ENCODE measurements at regions not wholly inside any gene's neighbourhood (a gene's known extent, or its start where the extent isn't known, plus 50 kb on each side); places are given as distances from the start of the nearest gene placed in this dataset.

DNA sequence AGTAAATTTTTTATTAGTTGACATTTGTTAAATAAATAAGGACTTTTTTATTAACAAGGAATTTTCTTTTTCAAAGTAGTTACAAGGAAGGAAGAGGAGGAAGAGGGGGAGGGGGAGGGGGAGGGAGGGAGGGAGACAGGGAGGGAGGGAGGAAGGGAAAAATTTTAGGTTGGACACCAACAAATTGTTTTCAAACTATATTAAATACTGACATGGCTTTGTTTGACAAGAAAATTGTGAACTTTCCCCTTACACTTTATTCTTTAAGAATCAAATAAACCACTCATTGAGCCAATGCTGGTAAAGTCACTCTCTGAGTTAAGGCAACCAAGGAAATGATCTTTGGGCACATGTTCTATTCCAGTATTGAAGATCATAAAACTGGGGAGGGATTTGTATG is 115.7 kb upstream of the PPP2R3A start:
- Histone ChIP-seq H4K20me1 (ENCODE audit: insufficient read depth) (no peaks in the 10 kb centered on the region), H3K27me3 (ENCODE audit: insufficient read depth, low read depth, low read length) (no peaks in the 10 kb centered on the region), H3K36me3 (ENCODE audit: insufficient read depth, low read length) (no peaks in the 10 kb centered on the region), H3K27ac (ENCODE audit: low read length) (no peak overlapping the region), H3K9me3 (ENCODE audit: low read length) (no peaks in the 10 kb centered on the region), H3K9me2 (ENCODE audit: insufficient read depth, low read length) (no peaks in the 10 kb centered on the region), H3K4me3 (ENCODE audit: low read length) (no peak overlapping the region), H3K79me2 (replicated peaks; ENCODE audit: insufficient read depth, low read length) (no peaks in the 10 kb centered on the region), H3K9ac (ENCODE audit: low read length) (no peak overlapping the region), H2AFZ (ENCODE audit: low read depth, low read length) (no peak overlapping the region), H3F3A (ENCODE audit: insufficient read depth, low read length, poor library complexity, severe bottlenecking) (no peaks in the 10 kb centered on the region), H3K4me2 (ENCODE audit: low read length) (no peak overlapping the region)
- no peak for TF ChIP-seq RAD21 (conservative IDR thresholded peaks at IDR 0.05)
- TF ChIP-seq, protein P1, sequence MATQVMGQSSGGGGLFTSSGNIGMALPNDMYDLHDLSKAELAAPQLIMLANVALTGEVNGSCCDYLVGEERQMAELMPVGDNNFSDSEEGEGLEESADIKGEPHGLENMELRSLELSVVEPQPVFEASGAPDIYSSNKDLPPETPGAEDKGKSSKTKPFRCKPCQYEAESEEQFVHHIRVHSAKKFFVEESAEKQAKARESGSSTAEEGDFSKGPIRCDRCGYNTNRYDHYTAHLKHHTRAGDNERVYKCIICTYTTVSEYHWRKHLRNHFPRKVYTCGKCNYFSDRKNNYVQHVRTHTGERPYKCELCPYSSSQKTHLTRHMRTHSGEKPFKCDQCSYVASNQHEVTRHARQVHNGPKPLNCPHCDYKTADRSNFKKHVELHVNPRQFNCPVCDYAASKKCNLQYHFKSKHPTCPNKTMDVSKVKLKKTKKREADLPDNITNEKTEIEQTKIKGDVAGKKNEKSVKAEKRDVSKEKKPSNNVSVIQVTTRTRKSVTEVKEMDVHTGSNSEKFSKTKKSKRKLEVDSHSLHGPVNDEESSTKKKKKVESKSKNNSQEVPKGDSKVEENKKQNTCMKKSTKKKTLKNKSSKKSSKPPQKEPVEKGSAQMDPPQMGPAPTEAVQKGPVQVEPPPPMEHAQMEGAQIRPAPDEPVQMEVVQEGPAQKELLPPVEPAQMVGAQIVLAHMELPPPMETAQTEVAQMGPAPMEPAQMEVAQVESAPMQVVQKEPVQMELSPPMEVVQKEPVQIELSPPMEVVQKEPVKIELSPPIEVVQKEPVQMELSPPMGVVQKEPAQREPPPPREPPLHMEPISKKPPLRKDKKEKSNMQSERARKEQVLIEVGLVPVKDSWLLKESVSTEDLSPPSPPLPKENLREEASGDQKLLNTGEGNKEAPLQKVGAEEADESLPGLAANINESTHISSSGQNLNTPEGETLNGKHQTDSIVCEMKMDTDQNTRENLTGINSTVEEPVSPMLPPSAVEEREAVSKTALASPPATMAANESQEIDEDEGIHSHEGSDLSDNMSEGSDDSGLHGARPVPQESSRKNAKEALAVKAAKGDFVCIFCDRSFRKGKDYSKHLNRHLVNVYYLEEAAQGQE (IDR thresholded peaks at IDR 0.05; ENCODE audit: borderline replicate concordance): no peak
- no peak for TF ChIP-seq EZH2 (IDR thresholded peaks at IDR 0.05; ENCODE audit: borderline replicate concordance, insufficient read depth, low read length, poor library complexity, severe bottlenecking)
- TF ChIP-seq MXI1 (conservative IDR thresholded peaks at IDR 0.05; ENCODE audit: poor library complexity, severe bottlenecking): no peak
- no peak for TF ChIP-seq POLR2AphosphoS5 (IDR thresholded peaks at IDR 0.05)
- no peak for TF ChIP-seq CTCF (IDR thresholded peaks at IDR 0.05; ENCODE audit: poor library complexity, severe bottlenecking)
- TF ChIP-seq EP300 (conservative IDR thresholded peaks at IDR 0.05; ENCODE audit: poor library complexity, severe bottlenecking): no peak
- TF ChIP-seq TAF1 (IDR thresholded peaks at IDR 0.05; ENCODE audit: low read depth): no peak
- TF ChIP-seq SMC3 (conservative IDR thresholded peaks at IDR 0.05; ENCODE audit: poor library complexity): no peak

- H4K20me1 ChIP-seq (ENCODE audit: insufficient read depth): no peaks in the 10 kb centered on the region
- no peak overlapping the region for H3K27ac ChIP-seq (ENCODE audit: low read length)
- no peaks in the 10 kb centered on the region for H3K9me3 ChIP-seq (ENCODE audit: low read length)
- H3F3A ChIP-seq (ENCODE audit: insufficient read depth, low read length, poor library complexity, severe bottlenecking): no peaks in the 10 kb centered on the region
- no peaks in the 10 kb centered on the region for H3K27me3 ChIP-seq (ENCODE audit: insufficient read depth, low read depth, low read length)
- no peak overlapping the region for H3K9ac ChIP-seq (ENCODE audit: low read length)
- TF ChIP-seq RAD21 (conservative IDR thresholded peaks at IDR 0.05) (no peak), POLR2AphosphoS5 (IDR thresholded peaks at IDR 0.05) (no peak), EP300 (conservative IDR thresholded peaks at IDR 0.05; ENCODE audit: poor library complexity, severe bottlenecking) (no peak), EZH2 (IDR thresholded peaks at IDR 0.05; ENCODE audit: borderline replicate concordance, insufficient read depth, low read length, poor library complexity, severe bottlenecking) (no peak), CTCF (IDR thresholded peaks at IDR 0.05; ENCODE audit: poor library complexity, severe bottlenecking) (no peak), MXI1 (conservative IDR thresholded peaks at IDR 0.05; ENCODE audit: poor library complexity, severe bottlenecking) (no peak), TAF1 (IDR thresholded peaks at IDR 0.05; ENCODE audit: low read depth) (no peak), SMC3 (conservative IDR thresholded peaks at IDR 0.05; ENCODE audit: poor library complexity) (no peak)
- TF ChIP-seq, protein P1 (IDR thresholded peaks at IDR 0.05; ENCODE audit: borderline replicate concordance): no peak
- no peaks in the 10 kb centered on the region for H3K36me3 ChIP-seq (ENCODE audit: insufficient read depth, low read length)
- H2AFZ ChIP-seq (ENCODE audit: low read depth, low read length): no peak overlapping the region
- no peaks in the 10 kb centered on the region for H3K9me2 ChIP-seq (ENCODE audit: insufficient read depth, low read length)
- no peak overlapping the region for H3K4me3 ChIP-seq (ENCODE audit: low read length)
- no peaks in the 10 kb centered on the region for H3K79me2 ChIP-seq (replicated peaks; ENCODE audit: insufficient read depth, low read length)
- no peak overlapping the region for H3K4me2 ChIP-seq (ENCODE audit: low read length)
Observed at GRCh38 chr3:135851201-135852081, 114.1 kb upstream of the PPP2R3A start.

Measured in neural cell (in vitro differentiated cells).